ENCODE measurements at regions not wholly inside any gene's neighbourhood (a gene's known extent, or its start where the extent isn't known, plus 50 kb on each side); places are given as distances from the start of the nearest gene placed in this dataset.

- no peaks in the 10 kb centered on the region for H3K9me3 ChIP-seq (ENCODE audit: control insufficient read depth in 4 of 4, insufficient read depth in 3 of 4, low read length in 3 of 4)
- ATAC-seq (ENCODE audit: insufficient read depth, low FRiP score): no peak
- no peaks in the 10 kb centered on the region for H3K27me3 ChIP-seq (ENCODE audit: control insufficient read depth in 3 of 3, insufficient read depth in 3 of 3, low read length in 2 of 3)
- WGBS, 2 donors: 77 to 84% methylated on average over 3 of the region's 3 CpGs
- H3K4me3 ChIP-seq: no peak overlapping the region
- no peak overlapping the region for H3K27ac ChIP-seq (ENCODE audit: low read depth in 1 of 2, low read length in 1 of 2)
- H3K36me3 ChIP-seq (ENCODE audit: control insufficient read depth in 4 of 4, insufficient read depth in 4 of 4, low read length in 4 of 4): no peaks in the 10 kb centered on the region
- H3K4me1 ChIP-seq (ENCODE audit: control insufficient read depth in 5 of 5, insufficient read depth in 5 of 5, low read length in 5 of 5): peaks cover 0 to 5% (median 0%) of the 10 kb centered on the region in 5 donors
- no peak for DNase-seq
- no peak for TF ChIP-seq CTCF (IDR thresholded peaks at IDR 0.05; ENCODE audit: control extremely low read depth, extremely low read depth)
- no peak overlapping the region for H3K9ac ChIP-seq (ENCODE audit: insufficient read depth in 1 of 2, low read length in 2 of 2)
These were observed 233.2 kb downstream of the LY86 start for GRCh38 chr6:6821639-6822261.

GRCh38 chr6:6823030-6823429, 234.5 kb downstream of the LY86 start:
- TF ChIP-seq CTCF (IDR thresholded peaks at IDR 0.05; ENCODE audit: control extremely low read depth, extremely low read depth): no peak
- no peak for ATAC-seq (ENCODE audit: insufficient read depth, low FRiP score)
- peaks cover 0 to 10% (median 0%) of the 10 kb centered on the region in 5 donors for H3K4me1 ChIP-seq (ENCODE audit: control insufficient read depth in 5 of 5, insufficient read depth in 5 of 5, low read length in 5 of 5)
- H3K27ac ChIP-seq (ENCODE audit: low read depth in 1 of 2, low read length in 1 of 2): no peak overlapping the region
- H3K4me3 ChIP-seq: no peak overlapping the region
- H3K9ac ChIP-seq (ENCODE audit: insufficient read depth in 1 of 2, low read length in 2 of 2): no peak overlapping the region
- H3K27me3 ChIP-seq (ENCODE audit: control insufficient read depth in 3 of 3, insufficient read depth in 3 of 3, low read length in 2 of 3): no peaks in the 10 kb centered on the region
- no peak for DNase-seq
- 72 to 80% methylated on average over 6 of the region's 6 CpGs for WGBS, 2 donors
- H3K9me3 ChIP-seq (ENCODE audit: control insufficient read depth in 4 of 4, insufficient read depth in 3 of 4, low read length in 3 of 4): no peaks in the 10 kb centered on the region
- no peaks in the 10 kb centered on the region for H3K36me3 ChIP-seq (ENCODE audit: control insufficient read depth in 4 of 4, insufficient read depth in 4 of 4, low read length in 4 of 4)

GRCh38 chr6:6823568-6824224, 235.2 kb downstream of the LY86 start:
- H3K4me1 ChIP-seq (ENCODE audit: control insufficient read depth in 5 of 5, insufficient read depth in 5 of 5, low read length in 5 of 5): peaks cover 0 to 10% (median 0%) of the 10 kb centered on the region in 5 donors
- no peaks in the 10 kb centered on the region for H3K9me3 ChIP-seq (ENCODE audit: control insufficient read depth in 4 of 4, insufficient read depth in 3 of 4, low read length in 3 of 4)
- no peaks in the 10 kb centered on the region for H3K36me3 ChIP-seq (ENCODE audit: control insufficient read depth in 4 of 4, insufficient read depth in 4 of 4, low read length in 4 of 4)
- H3K27ac ChIP-seq (ENCODE audit: low read depth in 1 of 2, low read length in 1 of 2): no peak overlapping the region
- no peak overlapping the region for H3K4me3 ChIP-seq
- no peak overlapping the region for H3K9ac ChIP-seq (ENCODE audit: insufficient read depth in 1 of 2, low read length in 2 of 2)
- 75 to 89% methylated on average over 5 of the region's 5 CpGs for WGBS, 2 donors
- H3K27me3 ChIP-seq (ENCODE audit: control insufficient read depth in 3 of 3, insufficient read depth in 3 of 3, low read length in 2 of 3): no peaks in the 10 kb centered on the region
- no peak for TF ChIP-seq CTCF (IDR thresholded peaks at IDR 0.05; ENCODE audit: control extremely low read depth, extremely low read depth)
- no peak for DNase-seq
- no peak for ATAC-seq (ENCODE audit: insufficient read depth, low FRiP score)

Data from lung (tissue), 11 donors.